IPS-20b (cell line): ENCODE measurements at regions not wholly inside any gene's neighbourhood (a gene's known extent, or its start where the extent isn't known, plus 50 kb on each side); places are given as distances from the start of the nearest gene placed in this dataset.

Source experiments
- H3K27ac ChIP-seq: one replicate; pipeline ENCODE4 v1.5.1; 2013; ENCODE audit warnings: low read length
- H3K27me3 ChIP-seq: 2 replicates; pipeline ENCODE4 v1.6.1; 2013; ENCODE audit warnings: mild to moderate bottlenecking, low read length, inconsistent platforms; ENCODE audit not compliant: insufficient read depth
- H3K36me3 ChIP-seq: 2 replicates; pipeline ENCODE4 v1.6.1; 2013; ENCODE audit warnings: low read depth, mild to moderate bottlenecking, inconsistent platforms, low read length, moderate library complexity; ENCODE audit not compliant: insufficient read depth
- H3K4me1 ChIP-seq: 2 replicates; pipeline ENCODE4 v1.6.1; 2013; ENCODE audit warnings: mild to moderate bottlenecking, control low read depth, inconsistent platforms, low read length, moderate library complexity; ENCODE audit not compliant: insufficient read depth
- H3K4me3 ChIP-seq: 2 replicates; pipeline ENCODE4 v1.5.1; 2013; ENCODE audit warnings: mild to moderate bottlenecking, low read length, inconsistent platforms
- H3K9ac ChIP-seq: 2 replicates; pipeline ENCODE4 v1.6.1; 2013; ENCODE audit warnings: low read depth, mild to moderate bottlenecking, inconsistent platforms, low read length, moderate library complexity
- H3K9me3 ChIP-seq: 2 replicates; pipeline ENCODE4 v1.6.1; 2013; ENCODE audit warnings: mild to moderate bottlenecking, low read depth, low read length, inconsistent platforms; ENCODE audit not compliant: insufficient read depth

- H3K27me3 ChIP-seq: no peaks in the 10 kb centered on the region
- H3K9ac ChIP-seq: no peak overlapping the region
- H3K4me3 ChIP-seq: no peak overlapping the region
- H3K9me3 ChIP-seq: no peaks in the 10 kb centered on the region
- peaks cover 8% of the 10 kb centered on the region for H3K4me1 ChIP-seq
- no peak overlapping the region for H3K27ac ChIP-seq
- no peaks in the 10 kb centered on the region for H3K36me3 ChIP-seq
Measured at GRCh38 chr16:49052846-49053245, 228.8 kb downstream of the CBLN1 start.

DNA sequence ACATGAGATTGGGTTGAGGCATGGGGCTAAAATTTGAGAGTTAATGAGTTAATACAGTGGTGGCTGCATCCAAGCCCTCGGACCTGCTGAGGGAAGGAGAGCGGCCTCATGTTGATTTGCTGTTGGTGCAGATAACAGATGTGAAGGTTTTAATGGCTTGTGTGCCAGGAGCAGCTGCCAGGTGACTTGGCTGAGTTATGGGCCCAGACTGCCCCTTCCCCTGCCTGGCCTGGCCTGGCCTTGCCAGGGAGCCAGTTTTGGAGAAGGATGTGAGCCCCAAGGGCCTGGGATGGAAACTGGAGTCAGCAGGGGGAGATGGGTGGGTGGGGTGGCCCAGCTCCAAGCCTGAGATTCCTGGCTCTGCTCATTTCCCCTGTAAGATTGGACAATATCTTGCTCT lies 230.1 kb downstream of the CBLN1 start:
- Histone ChIP-seq H3K27ac (no peak overlapping the region), H3K9me3 (no peaks in the 10 kb centered on the region), H3K27me3 (no peaks in the 10 kb centered on the region), H3K4me3 (no peak overlapping the region), H3K36me3 (no peaks in the 10 kb centered on the region), H3K9ac (no peak overlapping the region), H3K4me1 (peaks cover 8% of the 10 kb centered on the region)

DNA sequence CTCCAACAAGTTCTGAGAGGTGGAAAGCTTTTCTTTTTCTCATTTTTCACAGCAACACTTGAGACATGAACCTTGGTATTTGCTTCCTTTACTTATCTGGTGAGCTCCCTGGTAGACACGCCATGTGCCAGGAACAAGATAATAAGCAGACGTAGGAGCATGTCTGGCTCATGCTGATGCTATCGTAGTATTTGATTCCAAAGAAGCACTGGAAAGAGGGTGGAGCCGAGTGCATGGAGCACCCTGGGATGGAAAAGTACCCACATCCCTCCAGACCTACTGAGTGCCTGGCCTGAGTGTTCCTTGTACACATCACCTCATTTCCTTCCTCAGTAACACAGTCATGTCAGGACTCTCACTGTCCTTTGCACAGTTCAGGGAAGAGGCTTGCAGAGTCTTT lies 231.0 kb downstream of the CBLN1 start:
- Histone ChIP-seq H3K27me3 (no peaks in the 10 kb centered on the region), H3K27ac (no peak overlapping the region), H3K4me3 (no peak overlapping the region), H3K9me3 (no peaks in the 10 kb centered on the region), H3K36me3 (no peaks in the 10 kb centered on the region), H3K4me1 (peaks cover 1% of the 10 kb centered on the region), H3K9ac (no peak overlapping the region)

- Histone ChIP-seq H3K27me3 (no peaks in the 10 kb centered on the region), H3K4me1 (no peaks in the 10 kb centered on the region), H3K9ac (no peak overlapping the region), H3K4me3 (no peak overlapping the region), H3K36me3 (no peaks in the 10 kb centered on the region), H3K9me3 (no peaks in the 10 kb centered on the region), H3K27ac (no peak overlapping the region)
Measured at GRCh38 chr16:49049644-49050043, 232.0 kb downstream of the CBLN1 start.

GRCh38 chr16:49049191-49049590 lies 232.4 kb downstream of the CBLN1 start:
- Histone ChIP-seq H3K4me3 (no peak overlapping the region), H3K9me3 (no peaks in the 10 kb centered on the region), H3K27ac (no peak overlapping the region), H3K9ac (no peak overlapping the region), H3K4me1 (no peaks in the 10 kb centered on the region), H3K27me3 (no peaks in the 10 kb centered on the region), H3K36me3 (no peaks in the 10 kb centered on the region)

- Histone ChIP-seq H3K27me3 (no peaks in the 10 kb centered on the region), H3K9ac (no peak overlapping the region), H3K4me3 (no peak overlapping the region), H3K9me3 (no peaks in the 10 kb centered on the region), H3K4me1 (no peaks in the 10 kb centered on the region), H3K27ac (no peak overlapping the region), H3K36me3 (no peaks in the 10 kb centered on the region)
Measured at GRCh38 chr16:49048557-49048956, 233.1 kb downstream of the CBLN1 start.

DNA sequence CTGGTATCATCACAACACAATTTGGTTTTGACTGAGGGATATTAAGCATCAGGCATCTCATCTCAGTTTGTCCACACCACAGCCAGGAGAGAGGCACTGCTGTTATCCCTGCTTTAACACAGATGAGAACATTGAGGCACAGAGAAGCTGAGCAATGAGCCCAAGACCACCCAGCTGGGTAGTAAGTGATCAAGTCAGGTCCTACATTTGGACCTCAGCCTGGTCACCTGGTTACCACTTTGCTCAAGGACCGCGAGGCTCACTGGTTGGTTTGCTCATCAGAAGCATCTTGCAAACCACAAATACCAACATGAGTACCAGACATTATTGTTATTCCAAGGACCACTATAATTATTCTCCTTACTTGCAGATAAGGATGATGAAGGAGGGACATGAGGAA lies 245.5 kb downstream of the CBLN1 start:
- no peaks in the 10 kb centered on the region for H3K9me3 ChIP-seq
- H3K27me3 ChIP-seq: no peaks in the 10 kb centered on the region

GRCh38 chr16:49027420-49027819 lies 254.2 kb downstream of the CBLN1 start:
- Histone ChIP-seq H3K36me3 (no peaks in the 10 kb centered on the region), H3K27ac (no peak overlapping the region)

More for the DNA sequence above, 245.5 kb downstream of the CBLN1 start:
- Histone ChIP-seq H3K36me3 (no peaks in the 10 kb centered on the region), H3K9ac (no peak overlapping the region), H3K4me1 (no peaks in the 10 kb centered on the region), H3K4me3 (no peak overlapping the region), H3K27ac (no peak overlapping the region)

DNA sequence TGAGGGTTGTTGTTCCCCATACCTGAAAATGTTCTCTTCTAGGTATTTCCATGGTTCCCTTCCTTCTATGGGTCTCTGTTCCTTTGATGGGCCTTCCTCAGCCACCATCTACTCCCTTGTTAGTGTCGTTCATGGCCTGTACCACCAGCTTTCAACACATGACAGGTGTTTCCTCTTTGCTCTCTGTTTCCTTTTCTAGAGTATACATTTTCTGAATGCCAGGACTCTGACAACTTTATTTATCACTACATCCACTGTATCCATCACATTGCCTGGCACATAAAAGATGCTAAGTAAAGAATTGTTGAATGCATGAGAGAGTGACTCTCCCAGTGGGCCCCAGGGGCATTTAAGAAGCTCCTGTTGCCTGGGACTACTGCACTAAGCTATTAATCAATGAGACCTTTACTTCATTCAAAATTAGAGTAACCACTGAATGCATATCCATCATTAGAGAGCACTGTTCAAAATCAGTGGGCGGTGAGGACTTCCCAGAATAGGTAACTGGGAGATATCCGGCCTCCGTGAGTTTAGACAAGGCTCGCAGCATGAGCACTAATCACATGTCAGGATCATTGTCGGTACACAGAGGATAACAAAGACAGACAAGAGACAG lies 255.0 kb downstream of the CBLN1 start:
- Histone ChIP-seq H3K36me3 (no peaks in the 10 kb centered on the region), H3K9ac (no peak overlapping the region), H3K9me3 (no peaks in the 10 kb centered on the region), H3K27ac (no peak overlapping the region), H3K4me1 (peaks cover 22% of the 10 kb centered on the region), H3K4me3 (no peak overlapping the region), H3K27me3 (no peaks in the 10 kb centered on the region)

More at GRCh38 chr16:49027420-49027819, 254.2 kb downstream of the CBLN1 start:
- no peak overlapping the region for H3K9ac ChIP-seq
- H3K27me3 ChIP-seq: no peaks in the 10 kb centered on the region
- no peaks in the 10 kb centered on the region for H3K9me3 ChIP-seq
- no peak overlapping the region for H3K4me3 ChIP-seq
- peaks cover 15% of the 10 kb centered on the region for H3K4me1 ChIP-seq

GRCh38 chr16:49024896-49025295 lies 256.7 kb downstream of the CBLN1 start:
- H3K27me3 ChIP-seq: no peaks in the 10 kb centered on the region
- H3K9me3 ChIP-seq: no peaks in the 10 kb centered on the region
- no peaks in the 10 kb centered on the region for H3K36me3 ChIP-seq
- no peak overlapping the region for H3K9ac ChIP-seq
- H3K4me3 ChIP-seq: no peak overlapping the region
- peaks cover 35% of the 10 kb centered on the region for H3K4me1 ChIP-seq
- no peak overlapping the region for H3K27ac ChIP-seq

DNA sequence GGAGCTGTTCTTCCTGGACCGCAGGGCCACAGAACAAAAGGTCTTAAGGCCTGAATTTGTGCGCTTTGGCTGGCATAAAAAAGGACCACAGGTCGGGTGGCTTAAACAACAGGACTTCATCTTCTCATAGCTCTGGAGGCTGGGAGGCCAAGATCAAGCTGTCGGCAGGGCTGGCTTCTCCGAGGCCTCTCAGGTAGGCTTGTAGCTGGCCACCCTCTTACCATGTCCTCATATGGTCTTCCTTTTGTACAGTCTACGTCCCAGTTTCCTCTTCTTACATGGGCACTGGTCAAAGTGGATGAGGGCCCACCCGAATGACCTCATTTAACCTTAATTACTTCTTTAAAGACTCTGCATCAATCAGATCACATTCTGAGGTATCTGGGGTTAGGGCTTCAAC lies 257.6 kb downstream of the CBLN1 start:
- H3K9ac ChIP-seq: no peak overlapping the region
- H3K27me3 ChIP-seq: no peaks in the 10 kb centered on the region
- peaks cover 39% of the 10 kb centered on the region for H3K4me1 ChIP-seq
- H3K27ac ChIP-seq: no peak overlapping the region
- H3K36me3 ChIP-seq: no peaks in the 10 kb centered on the region
- H3K4me3 ChIP-seq: no peak overlapping the region
- H3K9me3 ChIP-seq: no peaks in the 10 kb centered on the region

- peak overlapping the region; percentile 38; the same call in 1 of the 2 replicates for H3K9ac ChIP-seq
- H3K4me1 ChIP-seq: peaks cover 39% of the 10 kb centered on the region
Measured at GRCh38 chr16:49023050-49023449, 258.6 kb downstream of the CBLN1 start.

More at GRCh38 chr16:49023050-49023449, 258.6 kb downstream of the CBLN1 start:
- H3K27me3 ChIP-seq: no peaks in the 10 kb centered on the region
- H3K4me3 ChIP-seq: no peak overlapping the region
- no peak overlapping the region for H3K27ac ChIP-seq
- H3K9me3 ChIP-seq: no peaks in the 10 kb centered on the region
- H3K36me3 ChIP-seq: no peaks in the 10 kb centered on the region
